ENCODE measurements at regions not wholly inside any gene's neighbourhood (a gene's known extent, or its start where the extent isn't known, plus 50 kb on each side); places are given as distances from the start of the nearest gene placed in this dataset.

DNA sequence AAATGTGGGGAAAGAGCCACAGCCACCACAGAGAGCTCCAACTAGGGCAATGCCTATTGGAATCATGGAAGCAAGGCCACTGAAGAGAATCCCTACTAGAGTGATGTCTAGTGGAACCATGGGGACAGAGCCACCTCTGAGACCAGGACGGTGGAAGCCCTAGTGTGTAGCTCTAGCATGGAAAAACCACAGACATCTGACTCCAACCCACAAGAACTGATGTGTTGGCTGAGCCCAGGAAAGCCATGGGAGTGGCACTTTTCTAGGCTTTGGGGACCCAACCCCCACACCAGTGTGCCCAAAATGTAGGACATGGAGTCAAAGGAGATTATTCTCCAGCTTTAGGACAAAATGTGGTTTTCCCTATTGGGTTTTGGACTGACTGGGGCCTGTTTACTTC, 721.9 kb downstream of the BRINP1 start:
- no peak for ATAC-seq
- TF ChIP-seq CSDC2 (CRISPR knock-in tag; IDR thresholded peaks at IDR 0.05) (no peak), SNAI2 (CRISPR knock-in tag; IDR thresholded peaks at IDR 0.05) (no peak), PPARA (CRISPR knock-in tag; IDR thresholded peaks at IDR 0.05; ENCODE audit: borderline replicate concordance) (no peak), TCF4 (CRISPR knock-in tag; IDR thresholded peaks at IDR 0.05; ENCODE audit: borderline replicate concordance) (no peak), GLIS3 (CRISPR knock-in tag; IDR thresholded peaks at IDR 0.05) (no peak), ARNTL (CRISPR knock-in tag; IDR thresholded peaks at IDR 0.05; ENCODE audit: borderline replicate concordance, low read depth) (no peak), OSR1 (CRISPR knock-in tag; IDR thresholded peaks at IDR 0.05) (no peak), ESRRG (CRISPR knock-in tag; IDR thresholded peaks at IDR 0.05) (no peak), ZC3H10 (CRISPR knock-in tag; IDR thresholded peaks at IDR 0.05) (no peak)
- TF ChIP-seq, protein P1, sequence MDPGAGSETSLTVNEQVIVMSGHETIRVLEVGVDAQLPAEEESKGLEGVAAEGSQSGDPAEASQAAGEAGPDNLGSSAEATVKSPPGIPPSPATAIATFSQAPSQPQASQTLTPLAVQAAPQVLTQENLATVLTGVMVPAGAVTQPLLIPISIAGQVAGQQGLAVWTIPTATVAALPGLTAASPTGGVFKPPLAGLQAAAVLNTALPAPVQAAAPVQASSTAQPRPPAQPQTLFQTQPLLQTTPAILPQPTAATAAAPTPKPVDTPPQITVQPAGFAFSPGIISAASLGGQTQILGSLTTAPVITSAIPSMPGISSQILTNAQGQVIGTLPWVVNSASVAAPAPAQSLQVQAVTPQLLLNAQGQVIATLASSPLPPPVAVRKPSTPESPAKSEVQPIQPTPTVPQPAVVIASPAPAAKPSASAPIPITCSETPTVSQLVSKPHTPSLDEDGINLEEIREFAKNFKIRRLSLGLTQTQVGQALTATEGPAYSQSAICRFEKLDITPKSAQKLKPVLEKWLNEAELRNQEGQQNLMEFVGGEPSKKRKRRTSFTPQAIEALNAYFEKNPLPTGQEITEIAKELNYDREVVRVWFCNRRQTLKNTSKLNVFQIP (CRISPR knock-in tag; IDR thresholded peaks at IDR 0.05; ENCODE audit: borderline replicate concordance, low read depth), result no peak
- TF ChIP-seq, protein P2, sequence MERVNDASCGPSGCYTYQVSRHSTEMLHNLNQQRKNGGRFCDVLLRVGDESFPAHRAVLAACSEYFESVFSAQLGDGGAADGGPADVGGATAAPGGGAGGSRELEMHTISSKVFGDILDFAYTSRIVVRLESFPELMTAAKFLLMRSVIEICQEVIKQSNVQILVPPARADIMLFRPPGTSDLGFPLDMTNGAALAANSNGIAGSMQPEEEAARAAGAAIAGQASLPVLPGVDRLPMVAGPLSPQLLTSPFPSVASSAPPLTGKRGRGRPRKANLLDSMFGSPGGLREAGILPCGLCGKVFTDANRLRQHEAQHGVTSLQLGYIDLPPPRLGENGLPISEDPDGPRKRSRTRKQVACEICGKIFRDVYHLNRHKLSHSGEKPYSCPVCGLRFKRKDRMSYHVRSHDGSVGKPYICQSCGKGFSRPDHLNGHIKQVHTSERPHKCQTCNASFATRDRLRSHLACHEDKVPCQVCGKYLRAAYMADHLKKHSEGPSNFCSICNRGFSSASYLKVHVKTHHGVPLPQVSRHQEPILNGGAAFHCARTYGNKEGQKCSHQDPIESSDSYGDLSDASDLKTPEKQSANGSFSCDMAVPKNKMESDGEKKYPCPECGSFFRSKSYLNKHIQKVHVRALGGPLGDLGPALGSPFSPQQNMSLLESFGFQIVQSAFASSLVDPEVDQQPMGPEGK (CRISPR knock-in tag; IDR thresholded peaks at IDR 0.05; ENCODE audit: borderline replicate concordance), result no peak
- TF ChIP-seq, protein P3, sequence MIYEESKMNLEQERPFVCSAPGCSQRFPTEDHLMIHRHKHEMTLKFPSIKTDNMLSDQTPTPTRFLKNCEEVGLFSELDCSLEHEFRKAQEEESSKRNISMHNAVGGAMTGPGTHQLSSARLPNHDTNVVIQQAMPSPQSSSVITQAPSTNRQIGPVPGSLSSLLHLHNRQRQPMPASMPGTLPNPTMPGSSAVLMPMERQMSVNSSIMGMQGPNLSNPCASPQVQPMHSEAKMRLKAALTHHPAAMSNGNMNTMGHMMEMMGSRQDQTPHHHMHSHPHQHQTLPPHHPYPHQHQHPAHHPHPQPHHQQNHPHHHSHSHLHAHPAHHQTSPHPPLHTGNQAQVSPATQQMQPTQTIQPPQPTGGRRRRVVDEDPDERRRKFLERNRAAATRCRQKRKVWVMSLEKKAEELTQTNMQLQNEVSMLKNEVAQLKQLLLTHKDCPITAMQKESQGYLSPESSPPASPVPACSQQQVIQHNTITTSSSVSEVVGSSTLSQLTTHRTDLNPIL (CRISPR knock-in tag; IDR thresholded peaks at IDR 0.05; ENCODE audit: low read depth), result no peak
- TF ChIP-seq, protein P4, sequence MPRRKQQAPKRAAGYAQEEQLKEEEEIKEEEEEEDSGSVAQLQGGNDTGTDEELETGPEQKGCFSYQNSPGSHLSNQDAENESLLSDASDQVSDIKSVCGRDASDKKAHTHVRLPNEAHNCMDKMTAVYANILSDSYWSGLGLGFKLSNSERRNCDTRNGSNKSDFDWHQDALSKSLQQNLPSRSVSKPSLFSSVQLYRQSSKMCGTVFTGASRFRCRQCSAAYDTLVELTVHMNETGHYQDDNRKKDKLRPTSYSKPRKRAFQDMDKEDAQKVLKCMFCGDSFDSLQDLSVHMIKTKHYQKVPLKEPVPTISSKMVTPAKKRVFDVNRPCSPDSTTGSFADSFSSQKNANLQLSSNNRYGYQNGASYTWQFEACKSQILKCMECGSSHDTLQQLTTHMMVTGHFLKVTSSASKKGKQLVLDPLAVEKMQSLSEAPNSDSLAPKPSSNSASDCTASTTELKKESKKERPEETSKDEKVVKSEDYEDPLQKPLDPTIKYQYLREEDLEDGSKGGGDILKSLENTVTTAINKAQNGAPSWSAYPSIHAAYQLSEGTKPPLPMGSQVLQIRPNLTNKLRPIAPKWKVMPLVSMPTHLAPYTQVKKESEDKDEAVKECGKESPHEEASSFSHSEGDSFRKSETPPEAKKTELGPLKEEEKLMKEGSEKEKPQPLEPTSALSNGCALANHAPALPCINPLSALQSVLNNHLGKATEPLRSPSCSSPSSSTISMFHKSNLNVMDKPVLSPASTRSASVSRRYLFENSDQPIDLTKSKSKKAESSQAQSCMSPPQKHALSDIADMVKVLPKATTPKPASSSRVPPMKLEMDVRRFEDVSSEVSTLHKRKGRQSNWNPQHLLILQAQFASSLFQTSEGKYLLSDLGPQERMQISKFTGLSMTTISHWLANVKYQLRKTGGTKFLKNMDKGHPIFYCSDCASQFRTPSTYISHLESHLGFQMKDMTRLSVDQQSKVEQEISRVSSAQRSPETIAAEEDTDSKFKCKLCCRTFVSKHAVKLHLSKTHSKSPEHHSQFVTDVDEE (CRISPR knock-in tag; IDR thresholded peaks at IDR 0.05), result no peak

- ATAC-seq, result no peak
- TF ChIP-seq ISL1 (CRISPR knock-in tag; IDR thresholded peaks at IDR 0.05) (no peak), RARB (CRISPR knock-in tag; IDR thresholded peaks at IDR 0.05) (no peak), ARNTL (CRISPR knock-in tag; IDR thresholded peaks at IDR 0.05; ENCODE audit: borderline replicate concordance, low read depth) (no peak), SNAI2 (CRISPR knock-in tag; IDR thresholded peaks at IDR 0.05) (no peak)
Measured at GRCh38 chr9:118650417-118650816, 718.8 kb downstream of the BRINP1 start.

- ATAC-seq, result no peak
- TF ChIP-seq ZNF70 (CRISPR knock-in tag; IDR thresholded peaks at IDR 0.05) (no peak), TCF4 (CRISPR knock-in tag; IDR thresholded peaks at IDR 0.05; ENCODE audit: borderline replicate concordance) (no peak), RARB (CRISPR knock-in tag; IDR thresholded peaks at IDR 0.05) (no peak), ZNF8 (CRISPR knock-in tag; IDR thresholded peaks at IDR 0.05) (no peak), ARNTL (CRISPR knock-in tag; IDR thresholded peaks at IDR 0.05; ENCODE audit: borderline replicate concordance, low read depth) (no peak), ZNF565 (CRISPR knock-in tag; conservative IDR thresholded peaks at IDR 0.05; ENCODE audit: low read depth) (no peak), ISL1 (CRISPR knock-in tag; IDR thresholded peaks at IDR 0.05) (no peak), TOX (CRISPR knock-in tag; IDR thresholded peaks at IDR 0.05; ENCODE audit: borderline replicate concordance) (no peak), ZC3H10 (CRISPR knock-in tag; IDR thresholded peaks at IDR 0.05) (no peak), ZFP30 (CRISPR knock-in tag; IDR thresholded peaks at IDR 0.05) (no peak), BACH2 (CRISPR knock-in tag; IDR thresholded peaks at IDR 0.05; ENCODE audit: borderline replicate concordance) (no peak), PPARA (CRISPR knock-in tag; IDR thresholded peaks at IDR 0.05; ENCODE audit: borderline replicate concordance) (no peak), GLIS3 (CRISPR knock-in tag; IDR thresholded peaks at IDR 0.05) (no peak), CSDC2 (CRISPR knock-in tag; IDR thresholded peaks at IDR 0.05) (no peak), OSR1 (CRISPR knock-in tag; IDR thresholded peaks at IDR 0.05) (no peak)
- TF ChIP-seq, protein P2 (CRISPR knock-in tag; IDR thresholded peaks at IDR 0.05; ENCODE audit: borderline replicate concordance), result no peak
- TF ChIP-seq, protein P4 (CRISPR knock-in tag; IDR thresholded peaks at IDR 0.05), result no peak
- TF ChIP-seq, protein P3 (CRISPR knock-in tag; IDR thresholded peaks at IDR 0.05; ENCODE audit: low read depth), result no peak
Measured at GRCh38 chr9:118651511-118651910, 717.7 kb downstream of the BRINP1 start.
